GM12878 (cell line): ENCODE measurements at regions not wholly inside any gene's neighbourhood (a gene's known extent, or its start where the extent isn't known, plus 50 kb on each side); places are given as distances from the start of the nearest gene placed in this dataset.

Source experiments
- ATAC-seq: fragments of 200-7000 bp; cut with Tn5 transposase; 3 replicates; pipeline ENCODE4 v1.9.1; 2020; ENCODE audit warnings: mild to moderate bottlenecking, moderate library complexity
- BruUV-seq: library from RNA; stranded (reverse); fragments of 400-500 nt; replicated peaks from 2 replicates; lab custom pipeline; 2021; lab: Mats Ljungman, UMichigan
- CTCF ChIA-PET: fragments of 300-600 bp; sonication (Branson Sonifier 250); formaldehyde crosslinking; extraction: SDS; loops from one replicate; lab custom pipeline; 2021; ENCODE audit warnings: inconsistent platforms; lab: Yijun Ruan, JAX
- POLR2A ChIA-PET: fragments of 350-600 bp; formaldehyde crosslinking; extraction: SDS; loops from one replicate; lab custom pipeline; 2021; ENCODE audit warnings: inconsistent platforms; lab: Charles Lee
- RAD21 ChIA-PET: fragments of 300-600 bp; sonication (Branson Sonifier 250); formaldehyde crosslinking; loops from one replicate; lab custom pipeline; 2023; ENCODE audit warnings: antibody characterized with exemption; ENCODE audit not compliant: unreplicated experiment; lab: Charles Lee
- SMC1A ChIA-PET: fragments of 300-600 bp; sonication (Branson Sonifier 250); formaldehyde crosslinking; loops from one replicate; lab custom pipeline; 2023; ENCODE audit not compliant: unreplicated experiment, uncharacterized antibody; lab: Charles Lee
- DNase-seq: peaks from one replicate; pipeline ENCODE4 v3.0.0-alpha.2; 2011; ENCODE audit warnings: low read depth, low spot score
- FAIRE-seq: peaks from 3 replicates; lab custom pipeline; 2011; peaks lifted over from hg19 to GRCh38; lab: Jason Lieb, UNC
- H2AFZ ChIP-seq: 2 replicates; pipeline ENCODE4 v1.6.0; 2011; ENCODE audit warnings: low read depth, low read length, control low read depth; ENCODE audit not compliant: control insufficient read depth
- H3K27ac ChIP-seq: 2 replicates; pipeline ENCODE4 v1.5.1; 2011; ENCODE audit warnings: control low read depth; ENCODE audit not compliant: control insufficient read depth, insufficient read depth
- H3K27me3 ChIP-seq, 2 experiments: replicated peaks in 1 of 2; 2 replicates each; pipeline versions ENCODE4 v1.6.0 to v1.6.1; 2011; ENCODE audit warnings: low read length in 1 of 2; ENCODE audit not compliant: control insufficient read depth in 2 of 2, insufficient read depth in 2 of 2
- H3K36me3 ChIP-seq, 2 experiments: 2 replicates each; pipeline ENCODE4 v1.5.1; 2011; ENCODE audit warnings: low read length in 1 of 2; ENCODE audit not compliant: control insufficient read depth in 2 of 2, insufficient read depth in 2 of 2
- H3K4me1 ChIP-seq: 2 replicates; pipeline ENCODE4 v1.6.1; 2011; ENCODE audit warnings: mild to moderate bottlenecking, low read length, moderate library complexity, mixed read lengths; ENCODE audit not compliant: control insufficient read depth, insufficient read depth
- H3K4me2 ChIP-seq: 2 replicates; pipeline ENCODE4 v1.6.0; 2011; ENCODE audit warnings: control low read depth; ENCODE audit not compliant: control insufficient read depth, insufficient read depth
- H3K4me3 ChIP-seq: fragments of 200-600 bp; sonication (generic); 2 replicates; pipeline ENCODE4 v1.5.1; 2016
- H3K79me2 ChIP-seq: 2 replicates; pipeline ENCODE4 v1.6.0; 2011; ENCODE audit warnings: low read length; ENCODE audit not compliant: control insufficient read depth, insufficient read depth
- H3K9ac ChIP-seq: 2 replicates; pipeline ENCODE4 v1.8.0; 2011; ENCODE audit warnings: low read length, control low read depth, mixed read lengths; ENCODE audit not compliant: control insufficient read depth, insufficient read depth
- H3K9me3 ChIP-seq: replicated peaks from 3 replicates; pipeline ENCODE4 v1.5.1; 2011; ENCODE audit warnings: mild to moderate bottlenecking, low read length; ENCODE audit not compliant: control insufficient read depth, insufficient read depth
- H4K20me1 ChIP-seq: 2 replicates; pipeline ENCODE4 v1.6.0; 2011; ENCODE audit not compliant: control insufficient read depth, insufficient read depth
- BRCA1 ChIP-seq: IDR thresholded peaks from 2 replicates; pipeline ENCODE4 v1.6.1; 2011; ENCODE audit warnings: low read depth, low read length, improper control_type of control experiment
- FOS ChIP-seq: IDR thresholded peaks from 3 replicates; pipeline ENCODE4 v1.6.1; 2011; ENCODE audit warnings: borderline replicate concordance; ENCODE audit not compliant: insufficient read length; ENCODE audit errors: extremely low read depth
- IKZF2 ChIP-seq, 2 experiments: fragments of 450-650 bp; IDR thresholded peaks; 2 replicates each; pipeline ENCODE4 v1.6.1; 2017; ENCODE audit warnings: mild to moderate bottlenecking in 2 of 2, moderate library complexity in 2 of 2
- MTA3 ChIP-seq: IDR thresholded peaks from 2 replicates; pipeline ENCODE4 v1.6.1; 2012; ENCODE audit warnings: low read length, inconsistent platforms, borderline replicate concordance
- MXI1 ChIP-seq: fragments of 150-350 bp; IDR thresholded peaks from 2 replicates; pipeline ENCODE4 v1.6.1; 2011; ENCODE audit warnings: low read depth, mild to moderate bottlenecking, inconsistent platforms, low read length, improper control_type of control experiment
- NFXL1 ChIP-seq: fragments of 450-650 bp; IDR thresholded peaks from 2 replicates; pipeline ENCODE4 v1.6.1; 2017; ENCODE audit warnings: antibody characterized with exemption, mild to moderate bottlenecking, borderline replicate concordance
- POLR2A ChIP-seq: IDR thresholded peaks from 2 replicates; pipeline ENCODE4 v1.6.1; 2011; ENCODE audit warnings: low read depth, mild to moderate bottlenecking, low read length
- RAD21 ChIP-seq: IDR thresholded peaks from 2 replicates; pipeline ENCODE4 v1.6.1; 2011; ENCODE audit warnings: mild to moderate bottlenecking, low read depth, low read length, moderate library complexity; ENCODE audit not compliant: insufficient read depth
- SIN3A ChIP-seq: IDR thresholded peaks from 2 replicates; pipeline ENCODE4 v1.6.1; 2012; ENCODE audit warnings: low read depth, low read length, improper control_type of control experiment
- SUPT20H ChIP-seq: IDR thresholded peaks from 2 replicates; pipeline ENCODE4 v1.6.1; 2011; ENCODE audit warnings: low read depth, mild to moderate bottlenecking, low read length, moderate library complexity, borderline replicate concordance; ENCODE audit not compliant: control insufficient read depth
- TCF3 ChIP-seq: IDR thresholded peaks from 2 replicates; pipeline ENCODE4 v1.6.1; 2012; ENCODE audit warnings: low read depth, mild to moderate bottlenecking, low read length, borderline replicate concordance; ENCODE audit not compliant: insufficient read depth
- USF2 ChIP-seq: IDR thresholded peaks from 2 replicates; pipeline ENCODE4 v1.6.1; 2011; ENCODE audit warnings: low read depth, low read length, improper control_type of control experiment, borderline replicate concordance
- YBX1 ChIP-seq: fragments of 450-650 bp; IDR thresholded peaks from 2 replicates; pipeline ENCODE4 v1.6.1; 2016; ENCODE audit warnings: antibody characterized with exemption
- WGBS: methylation state at CpG from one replicate; pipeline ENCODE4 v1.1.6; 2016; ENCODE audit warnings: low lambda C conversion rate; ENCODE audit not compliant: insufficient replicate concordance, insufficient coverage; ENCODE audit errors: missing lambda C conversion rate; 5-methylcytosine and 5-hydroxymethylcytosine counted together
- in situ Hi-C: fragments of 300-500 bp; cut with MboI; formaldehyde crosslinking; loops from 9 replicates; pipeline ENCODE4 v1.14.3; 2018; ENCODE audit warnings: mixed read lengths
- intact Hi-C: fragments of 100-400 bp; cut with micrococcal nuclease; formaldehyde crosslinking; loops from one replicate; pipeline ENCODE4 v1.14.2; 2022; ENCODE audit not compliant: unreplicated experiment
- TF ChIP-seq, protein P1 (sequence below): fragments of 450-650 bp; IDR thresholded peaks from 2 replicates; pipeline ENCODE4 v1.6.1; 2017; ENCODE audit warnings: mild to moderate bottlenecking, moderate library complexity

DNA sequence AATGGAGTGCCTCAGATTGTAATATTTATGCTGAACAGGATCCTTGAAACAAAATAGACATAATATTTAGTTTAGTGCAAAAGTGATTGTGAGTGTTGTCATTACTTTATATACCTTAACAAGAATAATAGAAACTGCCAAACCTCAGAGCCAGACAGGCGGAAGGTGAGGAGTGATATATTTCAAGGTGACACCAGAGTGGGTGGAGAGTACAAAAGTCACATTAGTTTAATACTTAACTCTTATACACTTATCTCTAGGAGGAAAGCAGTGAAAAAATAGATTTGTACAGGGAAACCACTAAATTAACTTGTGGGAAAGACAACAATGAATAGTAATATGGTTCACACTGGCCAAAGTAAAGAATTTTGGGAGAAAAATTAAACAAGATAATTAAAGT lies 342.8 kb upstream of the NDST4 start:
- CTCF ChIA-PET, result no interaction called here
- RAD21 ChIA-PET, result no interaction called here
- no peak for TF ChIP-seq IKZF2 (IDR thresholded peaks at IDR 0.05)
- TF ChIP-seq, all 136 proteins: peak for 0
- H3K4me1 ChIP-seq, result no peaks in the 10 kb centered on the region
- ChIA-PET SMC1A (no interaction called here), POLR2A (interaction anchor here (0.9 kb wide), 1 partner anchor 14 kb away, joined by 3 read pairs; no protein-coding TSS in a partner anchor)
- DNase-seq (no peak), ATAC-seq (no peak), FAIRE-seq (no peak)
- H3K9ac ChIP-seq, result no peak overlapping the region
- no peaks in the 10 kb centered on the region for H3K9me3 ChIP-seq
- H3K27ac ChIP-seq, result no peak overlapping the region
- 4% methylated on average over 1 of the region's 1 CpG for WGBS
- no peaks in the 10 kb centered on the region for H3K27me3 ChIP-seq
- intact Hi-C loops, result no loop called here
- no TSS peak for BruUV-seq
- H3K4me3 ChIP-seq, result no peak overlapping the region
- no peaks in the 10 kb centered on the region for H4K20me1 ChIP-seq
- no peaks in the 10 kb centered on the region for H3K79me2 ChIP-seq
- no peak overlapping the region for H3K4me2 ChIP-seq
- in situ Hi-C loops, result no loop called here
- H2AFZ ChIP-seq, result no peak overlapping the region
- H3K36me3 ChIP-seq, result no peaks in the 10 kb centered on the region

GRCh38 chr4:115454228-115454627 lies 340.8 kb upstream of the NDST4 start:
- H4K20me1 ChIP-seq, result no peaks in the 10 kb centered on the region
- no peak overlapping the region for H3K4me2 ChIP-seq
- BruUV-seq, result no TSS peak
- H3K27me3 ChIP-seq, result no peaks in the 10 kb centered on the region
- in situ Hi-C loops, result no loop called here
- H3K4me3 ChIP-seq, result no peak overlapping the region
- no peaks in the 10 kb centered on the region for H3K79me2 ChIP-seq
- ATAC-seq (no peak), DNase-seq (no peak), FAIRE-seq (no peak)
- H3K27ac ChIP-seq, result no peak overlapping the region
- H3K4me1 ChIP-seq, result no peaks in the 10 kb centered on the region
- intact Hi-C loops, result no loop called here
- H3K36me3 ChIP-seq, result no peaks in the 10 kb centered on the region
- CTCF ChIA-PET, result interaction anchor here (1.2 kb wide), 1 partner anchor 13 kb away, joined by 3 read pairs; no protein-coding TSS in a partner anchor
- POLR2A ChIA-PET, result no interaction called here
- H3K9ac ChIP-seq, result no peak overlapping the region
- WGBS, result 0% methylated on average over 2 of the region's 2 CpGs
- SMC1A ChIA-PET, result interaction anchor here (0.9 to 1.5 kb wide), 3 partner anchors 17 to 220 kb away, joined by 3 to 6 read pairs (median 3); no protein-coding TSS in a partner anchor
- RAD21 ChIA-PET, result no interaction called here
- no peaks in the 10 kb centered on the region for H3K9me3 ChIP-seq
- no peak overlapping the region for H2AFZ ChIP-seq
- TF ChIP-seq RAD21 (no peak), YBX1 (no peak), USF2 (no peak), MXI1 (no peak), SIN3A (no peak), POLR2A (no peak), TCF3 (no peak), FOS (no peak), SUPT20H (no peak), BRCA1 (no peak), MTA3 (no peak), NFXL1 (no peak)
- TF ChIP-seq, protein P1, sequence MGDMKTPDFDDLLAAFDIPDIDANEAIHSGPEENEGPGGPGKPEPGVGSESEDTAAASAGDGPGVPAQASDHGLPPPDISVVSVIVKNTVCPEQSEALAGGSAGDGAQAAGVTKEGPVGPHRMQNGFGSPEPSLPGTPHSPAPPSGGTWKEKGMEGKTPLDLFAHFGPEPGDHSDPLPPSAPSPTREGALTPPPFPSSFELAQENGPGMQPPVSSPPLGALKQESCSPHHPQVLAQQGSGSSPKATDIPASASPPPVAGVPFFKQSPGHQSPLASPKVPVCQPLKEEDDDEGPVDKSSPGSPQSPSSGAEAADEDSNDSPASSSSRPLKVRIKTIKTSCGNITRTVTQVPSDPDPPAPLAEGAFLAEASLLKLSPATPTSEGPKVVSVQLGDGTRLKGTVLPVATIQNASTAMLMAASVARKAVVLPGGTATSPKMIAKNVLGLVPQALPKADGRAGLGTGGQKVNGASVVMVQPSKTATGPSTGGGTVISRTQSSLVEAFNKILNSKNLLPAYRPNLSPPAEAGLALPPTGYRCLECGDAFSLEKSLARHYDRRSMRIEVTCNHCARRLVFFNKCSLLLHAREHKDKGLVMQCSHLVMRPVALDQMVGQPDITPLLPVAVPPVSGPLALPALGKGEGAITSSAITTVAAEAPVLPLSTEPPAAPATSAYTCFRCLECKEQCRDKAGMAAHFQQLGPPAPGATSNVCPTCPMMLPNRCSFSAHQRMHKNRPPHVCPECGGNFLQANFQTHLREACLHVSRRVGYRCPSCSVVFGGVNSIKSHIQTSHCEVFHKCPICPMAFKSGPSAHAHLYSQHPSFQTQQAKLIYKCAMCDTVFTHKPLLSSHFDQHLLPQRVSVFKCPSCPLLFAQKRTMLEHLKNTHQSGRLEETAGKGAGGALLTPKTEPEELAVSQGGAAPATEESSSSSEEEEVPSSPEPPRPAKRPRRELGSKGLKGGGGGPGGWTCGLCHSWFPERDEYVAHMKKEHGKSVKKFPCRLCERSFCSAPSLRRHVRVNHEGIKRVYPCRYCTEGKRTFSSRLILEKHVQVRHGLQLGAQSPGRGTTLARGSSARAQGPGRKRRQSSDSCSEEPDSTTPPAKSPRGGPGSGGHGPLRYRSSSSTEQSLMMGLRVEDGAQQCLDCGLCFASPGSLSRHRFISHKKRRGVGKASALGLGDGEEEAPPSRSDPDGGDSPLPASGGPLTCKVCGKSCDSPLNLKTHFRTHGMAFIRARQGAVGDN, result no peak
